ENCODE measurements at regions not wholly inside any gene's neighbourhood (a gene's known extent, or its start where the extent isn't known, plus 50 kb on each side); places are given as distances from the start of the nearest gene placed in this dataset.

GRCh38 chr2:180349809-180350208, 342.7 kb upstream of the CWC22 start:
- no peak for DNase-seq

- no peak for DNase-seq
These were observed 336.6 kb upstream of the CWC22 start for GRCh38 chr2:180343528-180344345.

GRCh38 chr2:180337136-180337535, 330.0 kb upstream of the CWC22 start:
- no peak for DNase-seq

GRCh38 chr2:180336550-180336949, 329.5 kb upstream of the CWC22 start:
- no peak for DNase-seq

- no peak for DNase-seq
These were observed 327.4 kb upstream of the CWC22 start for GRCh38 chr2:180334514-180334913.

- no peak for DNase-seq
These were observed 321.8 kb upstream of the CWC22 start for GRCh38 chr2:180328795-180329422.

GRCh38 chr2:180327185-180327584, 320.1 kb upstream of the CWC22 start:
- DNase-seq: no peak

GRCh38 chr2:180325416-180326120, 318.5 kb upstream of the CWC22 start:
- DNase-seq: no peak

- no peak for DNase-seq
These were observed 317.1 kb upstream of the CWC22 start for GRCh38 chr2:180324182-180324581.

- DNase-seq: no peak
These were observed 315.7 kb upstream of the CWC22 start for GRCh38 chr2:180322781-180323180.

GRCh38 chr2:180319586-180320405, 312.7 kb upstream of the CWC22 start:
- no peak for DNase-seq

GRCh38 chr2:180314086-180314485, 307.0 kb upstream of the CWC22 start:
- no peak for DNase-seq

GRCh38 chr2:180312542-180312941, 305.4 kb upstream of the CWC22 start:
- no peak for DNase-seq

GRCh38 chr2:180307096-180307495, 300.0 kb upstream of the CWC22 start:
- DNase-seq: no peak

GRCh38 chr2:180306346-180306745, 299.2 kb upstream of the CWC22 start:
- no peak for DNase-seq

GRCh38 chr2:180291552-180292421, 284.7 kb upstream of the CWC22 start:
- no peak for DNase-seq

- no peak for DNase-seq
These were observed 284.0 kb upstream of the CWC22 start for GRCh38 chr2:180291060-180291459.

GRCh38 chr2:180289627-180290026, 282.5 kb upstream of the CWC22 start:
- no peak for DNase-seq

- no peak for DNase-seq
These were observed 272.5 kb upstream of the CWC22 start for GRCh38 chr2:180279581-180279980.

GRCh38 chr2:180276733-180277132, 269.6 kb upstream of the CWC22 start:
- no peak for DNase-seq

- no peak for DNase-seq
These were observed 260.9 kb upstream of the CWC22 start for GRCh38 chr2:180268006-180268405.

- no peak for DNase-seq
These were observed 254.9 kb upstream of the CWC22 start for GRCh38 chr2:180261976-180262375.

All from effector CD4-positive, alpha-beta T cell (primary cell).